ENCODE measurements at regions not wholly inside any gene's neighbourhood (a gene's known extent, or its start where the extent isn't known, plus 50 kb on each side); places are given as distances from the start of the nearest gene placed in this dataset.
A peak's percentile ranks its signal among the peaks of the same experiment; 100 is the strongest.

DNA sequence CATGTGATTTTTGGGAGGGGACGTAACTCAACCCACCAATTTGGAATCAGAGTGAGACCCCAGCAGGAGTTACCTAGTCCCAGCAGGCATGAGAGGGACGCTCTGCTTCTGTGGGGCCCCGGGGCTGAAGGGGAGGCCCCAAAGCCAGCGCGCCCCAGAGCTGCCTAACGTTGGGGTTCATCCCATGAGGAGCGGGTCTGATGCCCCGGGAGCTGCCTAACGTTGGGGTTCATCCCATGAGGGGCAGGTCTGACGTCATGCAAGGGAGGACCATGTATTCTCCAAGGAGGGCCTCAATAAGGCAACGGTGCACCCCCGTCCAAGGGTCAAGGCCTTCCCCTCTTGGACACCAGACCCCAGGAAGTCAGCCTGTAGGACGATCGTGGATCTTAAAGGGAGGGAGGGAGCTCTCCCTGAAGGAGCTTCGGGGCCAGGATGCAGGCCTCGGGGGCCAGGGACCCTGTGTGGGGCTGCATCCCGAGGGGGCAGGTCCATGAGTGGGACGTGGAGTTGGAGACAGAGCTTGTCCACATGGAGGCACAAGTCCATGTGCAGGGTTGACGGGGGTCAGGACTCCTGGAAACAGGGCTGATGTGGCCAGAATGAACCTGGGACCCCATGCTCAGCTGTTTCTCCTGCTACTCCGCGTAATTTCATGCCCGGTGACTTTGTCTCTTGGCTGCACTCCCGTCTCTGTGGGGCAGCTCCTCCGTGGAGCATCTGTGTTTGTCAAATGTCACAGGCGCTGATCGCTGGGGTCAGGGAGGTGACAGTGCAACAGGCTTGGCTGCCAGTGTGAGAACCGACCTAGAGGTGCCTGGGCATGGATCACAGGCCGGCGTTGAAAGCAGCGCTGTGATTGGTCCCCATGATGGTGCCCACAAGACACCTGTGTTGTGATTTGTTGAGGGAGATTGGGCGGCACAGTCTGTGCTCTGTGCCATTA, 1029.1 kb downstream of the BRD1 start:
- ChIA-PET POLR2A (no interaction called here), CTCF (no interaction called here), RAD21 (ENCODE audit: low non-redundant PET in 1 of 2, low total read pairs in 2 of 2, uncharacterized antibody in 2 of 2, unreplicated experiment in 2 of 2) (no interaction called here)
- no peaks in the 10 kb centered on the region for H3K27me3 ChIP-seq (ENCODE audit: insufficient read depth, low read length)
- H3K4me2 ChIP-seq (ENCODE audit: low read length): no peak overlapping the region
- no peaks in the 10 kb centered on the region for H3K4me1 ChIP-seq (ENCODE audit: control insufficient read depth in 1 of 2, insufficient read depth in 2 of 2, low read length in 2 of 2)
- H3K4me3 ChIP-seq (replicated peaks in 1 of 2; ENCODE audit: low read depth in 1 of 2, low read length in 2 of 2): no peak overlapping the region
- peak; percentile 38 for ATAC-seq
- H3K27ac ChIP-seq (ENCODE audit: low read depth, low read length): no peak overlapping the region
- TF ChIP-seq TCF7L2 (IDR thresholded peaks at IDR 0.05; ENCODE audit: borderline replicate concordance, extremely low read depth, insufficient read depth, insufficient read length) (no peak), CBX3 (IDR thresholded peaks at IDR 0.05; ENCODE audit: low read depth) (no peak), EZH2phosphoT487 (IDR thresholded peaks at IDR 0.05; ENCODE audit: borderline replicate concordance) (no peak), SIN3A (IDR thresholded peaks at IDR 0.05; ENCODE audit: low read depth) (no peak), FOSL1 (IDR thresholded peaks at IDR 0.05; ENCODE audit: low read depth) (no peak), CEBPB (IDR thresholded peaks at IDR 0.05; ENCODE audit: low read depth) (no peak), ZNF274 (IDR thresholded peaks at IDR 0.05; ENCODE audit: low read depth, low read length) (no peak), POLR2A (IDR thresholded peaks at IDR 0.05; ENCODE audit: borderline replicate concordance, extremely low read depth, insufficient read depth, insufficient read length) (no peak), YY1 (IDR thresholded peaks at IDR 0.05; ENCODE audit: extremely low read depth, insufficient replicate concordance, low read depth, low read length) (no peak), POLR2AphosphoS5 (IDR thresholded peaks at IDR 0.05; ENCODE audit: low read depth, low read length) (no peak)
- TF ChIP-seq, protein P1, sequence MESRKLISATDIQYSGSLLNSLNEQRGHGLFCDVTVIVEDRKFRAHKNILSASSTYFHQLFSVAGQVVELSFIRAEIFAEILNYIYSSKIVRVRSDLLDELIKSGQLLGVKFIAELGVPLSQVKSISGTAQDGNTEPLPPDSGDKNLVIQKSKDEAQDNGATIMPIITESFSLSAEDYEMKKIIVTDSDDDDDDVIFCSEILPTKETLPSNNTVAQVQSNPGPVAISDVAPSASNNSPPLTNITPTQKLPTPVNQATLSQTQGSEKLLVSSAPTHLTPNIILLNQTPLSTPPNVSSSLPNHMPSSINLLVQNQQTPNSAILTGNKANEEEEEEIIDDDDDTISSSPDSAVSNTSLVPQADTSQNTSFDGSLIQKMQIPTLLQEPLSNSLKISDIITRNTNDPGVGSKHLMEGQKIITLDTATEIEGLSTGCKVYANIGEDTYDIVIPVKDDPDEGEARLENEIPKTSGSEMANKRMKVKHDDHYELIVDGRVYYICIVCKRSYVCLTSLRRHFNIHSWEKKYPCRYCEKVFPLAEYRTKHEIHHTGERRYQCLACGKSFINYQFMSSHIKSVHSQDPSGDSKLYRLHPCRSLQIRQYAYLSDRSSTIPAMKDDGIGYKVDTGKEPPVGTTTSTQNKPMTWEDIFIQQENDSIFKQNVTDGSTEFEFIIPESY (IDR thresholded peaks at IDR 0.05; ENCODE audit: extremely low read depth, insufficient replicate concordance, low read length): no peak
- TF ChIP-seq, protein P2, sequence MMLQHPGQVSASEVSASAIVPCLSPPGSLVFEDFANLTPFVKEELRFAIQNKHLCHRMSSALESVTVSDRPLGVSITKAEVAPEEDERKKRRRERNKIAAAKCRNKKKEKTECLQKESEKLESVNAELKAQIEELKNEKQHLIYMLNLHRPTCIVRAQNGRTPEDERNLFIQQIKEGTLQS (IDR thresholded peaks at IDR 0.05): no peak
- TF ChIP-seq, protein P3, sequence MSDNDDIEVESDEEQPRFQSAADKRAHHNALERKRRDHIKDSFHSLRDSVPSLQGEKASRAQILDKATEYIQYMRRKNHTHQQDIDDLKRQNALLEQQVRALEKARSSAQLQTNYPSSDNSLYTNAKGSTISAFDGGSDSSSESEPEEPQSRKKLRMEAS (IDR thresholded peaks at IDR 0.05): no peak
- TF ChIP-seq, protein P4, sequence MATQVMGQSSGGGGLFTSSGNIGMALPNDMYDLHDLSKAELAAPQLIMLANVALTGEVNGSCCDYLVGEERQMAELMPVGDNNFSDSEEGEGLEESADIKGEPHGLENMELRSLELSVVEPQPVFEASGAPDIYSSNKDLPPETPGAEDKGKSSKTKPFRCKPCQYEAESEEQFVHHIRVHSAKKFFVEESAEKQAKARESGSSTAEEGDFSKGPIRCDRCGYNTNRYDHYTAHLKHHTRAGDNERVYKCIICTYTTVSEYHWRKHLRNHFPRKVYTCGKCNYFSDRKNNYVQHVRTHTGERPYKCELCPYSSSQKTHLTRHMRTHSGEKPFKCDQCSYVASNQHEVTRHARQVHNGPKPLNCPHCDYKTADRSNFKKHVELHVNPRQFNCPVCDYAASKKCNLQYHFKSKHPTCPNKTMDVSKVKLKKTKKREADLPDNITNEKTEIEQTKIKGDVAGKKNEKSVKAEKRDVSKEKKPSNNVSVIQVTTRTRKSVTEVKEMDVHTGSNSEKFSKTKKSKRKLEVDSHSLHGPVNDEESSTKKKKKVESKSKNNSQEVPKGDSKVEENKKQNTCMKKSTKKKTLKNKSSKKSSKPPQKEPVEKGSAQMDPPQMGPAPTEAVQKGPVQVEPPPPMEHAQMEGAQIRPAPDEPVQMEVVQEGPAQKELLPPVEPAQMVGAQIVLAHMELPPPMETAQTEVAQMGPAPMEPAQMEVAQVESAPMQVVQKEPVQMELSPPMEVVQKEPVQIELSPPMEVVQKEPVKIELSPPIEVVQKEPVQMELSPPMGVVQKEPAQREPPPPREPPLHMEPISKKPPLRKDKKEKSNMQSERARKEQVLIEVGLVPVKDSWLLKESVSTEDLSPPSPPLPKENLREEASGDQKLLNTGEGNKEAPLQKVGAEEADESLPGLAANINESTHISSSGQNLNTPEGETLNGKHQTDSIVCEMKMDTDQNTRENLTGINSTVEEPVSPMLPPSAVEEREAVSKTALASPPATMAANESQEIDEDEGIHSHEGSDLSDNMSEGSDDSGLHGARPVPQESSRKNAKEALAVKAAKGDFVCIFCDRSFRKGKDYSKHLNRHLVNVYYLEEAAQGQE (IDR thresholded peaks at IDR 0.05; ENCODE audit: low read depth): no peak
- H3K9me3 ChIP-seq (ENCODE audit: control insufficient read depth in 1 of 2, insufficient read depth in 1 of 2, low read depth in 1 of 2, low read length in 2 of 2): no peaks in the 10 kb centered on the region
- BruUV-seq (replicated peaks): no TSS peak
- no peak for DNase-seq (ENCODE audit: low read depth, low spot score)
- H4K20me1 ChIP-seq (ENCODE audit: insufficient read depth): no peaks in the 10 kb centered on the region
- no peaks in the 10 kb centered on the region for H3K79me2 ChIP-seq (ENCODE audit: insufficient read depth, low read length)
- no peak overlapping the region for H2AFZ ChIP-seq (ENCODE audit: low read depth, low read length, poor library complexity, severe bottlenecking)
- no peaks in the 10 kb centered on the region for H3K36me3 ChIP-seq (ENCODE audit: control insufficient read depth in 1 of 2, insufficient read depth in 2 of 2, low read length in 2 of 2)
- intact Hi-C loops (cut with micrococcal nuclease): no loop called here
- H3K9me2 ChIP-seq (ENCODE audit: insufficient read depth): no peaks in the 10 kb centered on the region
- H3K9ac ChIP-seq (ENCODE audit: low read length): no peak overlapping the region
